ENCODE measurements at regions not wholly inside any gene's neighbourhood (a gene's known extent, or its start where the extent isn't known, plus 50 kb on each side); places are given as distances from the start of the nearest gene placed in this dataset.

DNA sequence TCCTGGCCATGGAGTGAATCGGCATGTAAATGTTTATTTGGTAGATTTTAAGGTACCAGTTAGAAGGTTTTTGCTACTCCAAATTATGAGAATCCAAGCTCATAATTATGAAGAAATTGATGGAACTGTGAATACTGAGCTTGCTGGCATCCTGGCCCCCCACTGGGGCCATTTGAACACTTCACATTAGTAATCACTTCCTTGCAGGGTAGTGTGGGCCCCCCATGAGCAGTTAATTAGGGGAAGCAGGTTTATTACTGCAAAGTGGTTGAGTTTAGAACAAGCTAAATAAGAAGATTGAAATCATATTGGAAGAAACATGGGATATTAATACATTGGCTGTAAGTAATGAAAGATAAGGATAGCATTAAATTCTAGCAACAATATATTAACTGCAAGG lies 86.7 kb downstream of the S1PR1 start:
- Histone ChIP-seq H3K4me1 (ENCODE audit: control insufficient read depth, insufficient read depth, low read length) (no peaks in the 10 kb centered on the region), H3K9me3 (ENCODE audit: control insufficient read depth, low read length) (no peaks in the 10 kb centered on the region), H3K9ac (ENCODE audit: low read length) (no peak overlapping the region), H3K36me3 (ENCODE audit: control insufficient read depth, insufficient read depth, low read length, severe bottlenecking) (no peaks in the 10 kb centered on the region), H3K4me3 (ENCODE audit: low read length) (no peak overlapping the region), H3K27me3 (replicated peaks; ENCODE audit: control insufficient read depth, insufficient read depth, low read length) (peaks cover 46% of the 10 kb centered on the region)
- DNase-seq (ENCODE audit: low read depth) = no peak

DNA sequence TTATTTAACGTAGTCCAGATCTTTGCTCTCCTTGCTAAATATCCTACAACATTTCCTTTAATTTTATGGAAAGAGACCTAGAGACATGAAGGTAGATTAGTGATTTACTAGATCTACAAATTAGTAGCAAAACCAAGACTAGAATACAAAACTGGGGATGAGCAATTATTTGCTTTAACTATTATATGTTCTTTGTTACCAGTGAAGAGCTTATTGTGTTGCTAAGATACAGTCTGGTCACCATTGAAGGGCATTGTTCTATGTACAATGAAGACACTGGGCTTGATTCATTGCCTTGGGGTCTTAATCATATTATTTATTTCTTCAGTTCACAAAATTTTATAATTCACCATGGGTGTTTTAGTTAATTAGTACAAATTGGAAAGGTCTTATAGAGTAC lies 88.3 kb downstream of the S1PR1 start:
- Histone ChIP-seq H3K4me1 (ENCODE audit: control insufficient read depth, insufficient read depth, low read length) (no peaks in the 10 kb centered on the region), H3K4me3 (ENCODE audit: low read length) (no peak overlapping the region), H3K36me3 (ENCODE audit: control insufficient read depth, insufficient read depth, low read length, severe bottlenecking) (no peaks in the 10 kb centered on the region), H3K9ac (ENCODE audit: low read length) (no peak overlapping the region), H3K27me3 (replicated peaks; ENCODE audit: control insufficient read depth, insufficient read depth, low read length) (peaks cover 48% of the 10 kb centered on the region), H3K9me3 (ENCODE audit: control insufficient read depth, low read length) (no peaks in the 10 kb centered on the region)
- no peak for DNase-seq (ENCODE audit: low read depth)

DNA sequence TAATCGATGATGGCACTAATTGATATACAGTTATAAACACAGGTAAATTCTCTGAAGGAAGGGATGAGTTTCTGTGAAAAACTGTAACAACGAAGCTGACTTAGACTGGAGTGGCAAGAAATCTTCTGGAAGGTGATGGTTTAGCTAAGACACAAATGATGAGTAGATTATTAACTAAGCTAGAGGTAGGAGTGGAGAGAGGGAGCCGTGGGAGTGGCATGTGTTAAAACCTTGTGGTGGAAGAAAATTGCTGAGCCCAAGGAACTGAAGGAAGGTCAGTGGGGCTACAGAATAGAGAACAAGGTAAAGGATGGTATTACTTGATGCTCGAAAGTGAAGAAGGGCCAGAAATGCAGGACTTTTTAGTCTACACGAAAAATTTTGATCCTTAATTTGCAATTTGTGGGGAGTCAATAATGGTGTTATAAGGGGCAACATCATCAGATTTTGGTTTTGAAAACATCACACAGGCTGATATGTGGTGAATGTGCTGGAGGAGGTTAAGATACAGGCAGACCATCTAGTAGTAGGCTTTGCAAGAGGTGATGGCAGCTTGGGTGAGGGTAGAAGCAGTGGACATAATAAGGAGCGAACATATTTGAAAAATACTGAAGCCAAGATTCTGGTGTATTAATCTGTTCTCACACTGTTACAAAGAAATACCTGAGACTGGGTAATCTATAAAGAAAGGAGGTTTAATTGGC lies 93.8 kb downstream of the S1PR1 start:
- no peaks in the 10 kb centered on the region for H3K36me3 ChIP-seq (ENCODE audit: control insufficient read depth, insufficient read depth, low read length, severe bottlenecking)
- H3K4me3 ChIP-seq (ENCODE audit: low read length) = no peak overlapping the region
- H3K27me3 ChIP-seq (replicated peaks; ENCODE audit: control insufficient read depth, insufficient read depth, low read length) = peaks cover 29% of the 10 kb centered on the region
- H3K9me3 ChIP-seq (ENCODE audit: control insufficient read depth, low read length) = no peaks in the 10 kb centered on the region
- no peak overlapping the region for H3K9ac ChIP-seq (ENCODE audit: low read length)
- DNase-seq (ENCODE audit: low read depth) = no peak
- H3K4me1 ChIP-seq (ENCODE audit: control insufficient read depth, insufficient read depth, low read length) = no peaks in the 10 kb centered on the region

- H3K27me3 ChIP-seq (replicated peaks; ENCODE audit: control insufficient read depth, insufficient read depth, low read length) = peaks cover 23% of the 10 kb centered on the region
These were observed 95.0 kb downstream of the S1PR1 start for GRCh38 chr1:101331794-101332193.

DNA sequence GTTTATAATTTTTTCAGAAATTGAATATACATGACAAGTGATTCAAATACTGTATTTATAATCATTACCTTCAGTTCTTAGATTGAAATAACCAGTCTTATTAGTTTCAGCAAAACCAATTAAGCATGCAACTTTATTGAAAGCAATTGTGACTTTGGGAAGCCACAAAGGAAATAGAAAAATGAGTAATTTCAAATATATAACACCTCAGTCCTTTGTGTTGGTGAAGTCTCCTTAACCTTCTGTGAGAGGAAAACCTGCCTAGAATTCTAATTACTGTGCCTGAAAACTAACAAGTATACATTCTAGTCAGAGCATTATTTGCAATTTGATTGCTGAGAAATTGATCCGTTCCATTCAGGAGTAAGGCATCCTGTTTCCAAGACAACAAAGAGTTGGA lies 95.8 kb downstream of the S1PR1 start:
- Histone ChIP-seq H3K4me1 (ENCODE audit: control insufficient read depth, insufficient read depth, low read length) (no peaks in the 10 kb centered on the region), H3K4me3 (ENCODE audit: low read length) (no peak overlapping the region), H3K9me3 (ENCODE audit: control insufficient read depth, low read length) (no peaks in the 10 kb centered on the region), H3K9ac (ENCODE audit: low read length) (no peak overlapping the region), H3K27me3 (replicated peaks; ENCODE audit: control insufficient read depth, insufficient read depth, low read length) (peaks cover 17% of the 10 kb centered on the region), H3K36me3 (ENCODE audit: control insufficient read depth, insufficient read depth, low read length, severe bottlenecking) (no peaks in the 10 kb centered on the region)
- no peak for DNase-seq (ENCODE audit: low read depth)

More at GRCh38 chr1:101331794-101332193, 95.0 kb downstream of the S1PR1 start:
- no peaks in the 10 kb centered on the region for H3K4me1 ChIP-seq (ENCODE audit: control insufficient read depth, insufficient read depth, low read length)
- no peak for DNase-seq (ENCODE audit: low read depth)
- no peaks in the 10 kb centered on the region for H3K36me3 ChIP-seq (ENCODE audit: control insufficient read depth, insufficient read depth, low read length, severe bottlenecking)
- no peak overlapping the region for H3K4me3 ChIP-seq (ENCODE audit: low read length)
- H3K9ac ChIP-seq (ENCODE audit: low read length) = no peak overlapping the region
- no peaks in the 10 kb centered on the region for H3K9me3 ChIP-seq (ENCODE audit: control insufficient read depth, low read length)

- no peaks in the 10 kb centered on the region for H3K36me3 ChIP-seq (ENCODE audit: control insufficient read depth, insufficient read depth, low read length, severe bottlenecking)
- H3K9me3 ChIP-seq (ENCODE audit: control insufficient read depth, low read length) = no peaks in the 10 kb centered on the region
- no peak overlapping the region for H3K9ac ChIP-seq (ENCODE audit: low read length)
- no peaks in the 10 kb centered on the region for H3K4me1 ChIP-seq (ENCODE audit: control insufficient read depth, insufficient read depth, low read length)
- H3K4me3 ChIP-seq (ENCODE audit: low read length) = no peak overlapping the region
- H3K27me3 ChIP-seq (replicated peaks; ENCODE audit: control insufficient read depth, insufficient read depth, low read length) = peaks cover 17% of the 10 kb centered on the region
- no peak for DNase-seq (ENCODE audit: low read depth)
These were observed 96.4 kb downstream of the S1PR1 start for GRCh38 chr1:101333186-101333585.

DNA sequence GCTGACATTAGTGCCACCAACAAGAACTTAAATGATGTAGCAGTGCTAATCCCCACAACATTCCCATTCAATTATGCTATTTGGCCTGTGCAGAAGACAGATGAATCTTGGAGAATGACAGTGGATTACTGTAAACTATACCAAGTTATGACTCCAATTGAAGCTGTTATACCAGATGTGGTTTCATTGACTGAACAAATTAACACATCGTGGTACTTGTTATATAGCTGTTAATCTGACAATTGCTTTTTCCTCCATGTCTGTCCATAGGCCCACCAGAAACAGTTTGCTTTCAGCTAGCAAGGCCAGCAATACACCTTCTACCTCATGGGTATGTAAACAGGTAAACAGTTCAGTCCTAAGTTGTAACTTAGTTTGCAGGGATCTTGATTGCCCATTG lies 101.1 kb downstream of the S1PR1 start:
- Histone ChIP-seq H3K27me3 (replicated peaks; ENCODE audit: control insufficient read depth, insufficient read depth, low read length) (peaks cover 8% of the 10 kb centered on the region), H3K4me3 (ENCODE audit: low read length) (no peak overlapping the region), H3K9ac (ENCODE audit: low read length) (no peak overlapping the region), H3K36me3 (ENCODE audit: control insufficient read depth, insufficient read depth, low read length, severe bottlenecking) (no peaks in the 10 kb centered on the region), H3K4me1 (ENCODE audit: control insufficient read depth, insufficient read depth, low read length) (no peaks in the 10 kb centered on the region), H3K9me3 (ENCODE audit: control insufficient read depth, low read length) (peaks cover 8% of the 10 kb centered on the region)
- DNase-seq (ENCODE audit: low read depth) = no peak

- Histone ChIP-seq H3K4me1 (ENCODE audit: control insufficient read depth, insufficient read depth, low read length) (no peaks in the 10 kb centered on the region), H3K9me3 (ENCODE audit: control insufficient read depth, low read length) (peaks cover 8% of the 10 kb centered on the region), H3K9ac (ENCODE audit: low read length) (no peak overlapping the region), H3K36me3 (ENCODE audit: control insufficient read depth, insufficient read depth, low read length, severe bottlenecking) (no peaks in the 10 kb centered on the region), H3K4me3 (ENCODE audit: low read length) (no peak overlapping the region), H3K27me3 (replicated peaks; ENCODE audit: control insufficient read depth, insufficient read depth, low read length) (peaks cover 8% of the 10 kb centered on the region)
- no peak for DNase-seq (ENCODE audit: low read depth)
These were observed 102.1 kb downstream of the S1PR1 start for GRCh38 chr1:101338714-101339430.

DNA sequence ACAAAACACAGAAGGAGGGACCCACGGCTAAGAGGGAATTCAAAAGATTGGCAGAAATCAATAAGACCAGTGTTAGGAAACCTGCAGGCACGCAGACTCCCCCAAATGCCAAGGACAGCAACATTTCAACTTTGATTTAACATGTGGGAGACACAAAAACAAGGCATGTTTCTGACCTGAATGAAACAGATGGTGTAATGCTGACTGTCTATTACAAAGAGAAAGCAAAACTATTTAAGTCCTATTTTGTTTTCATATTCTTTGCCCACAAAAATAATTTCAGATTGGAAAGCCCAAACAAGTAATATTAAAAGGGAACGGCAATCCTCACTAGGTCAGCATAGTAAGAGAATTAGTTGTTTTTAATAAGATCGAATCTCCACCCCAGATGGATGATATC lies 107.9 kb downstream of the S1PR1 start:
- no peaks in the 10 kb centered on the region for H3K4me1 ChIP-seq (ENCODE audit: control insufficient read depth, insufficient read depth, low read length)
- no peak overlapping the region for H3K9ac ChIP-seq (ENCODE audit: low read length)
- H3K27me3 ChIP-seq (replicated peaks; ENCODE audit: control insufficient read depth, insufficient read depth, low read length) = no peaks in the 10 kb centered on the region
- DNase-seq (ENCODE audit: low read depth) = no peak
- H3K4me3 ChIP-seq (ENCODE audit: low read length) = no peak overlapping the region
- no peaks in the 10 kb centered on the region for H3K9me3 ChIP-seq (ENCODE audit: control insufficient read depth, low read length)
- no peaks in the 10 kb centered on the region for H3K36me3 ChIP-seq (ENCODE audit: control insufficient read depth, insufficient read depth, low read length, severe bottlenecking)

DNA sequence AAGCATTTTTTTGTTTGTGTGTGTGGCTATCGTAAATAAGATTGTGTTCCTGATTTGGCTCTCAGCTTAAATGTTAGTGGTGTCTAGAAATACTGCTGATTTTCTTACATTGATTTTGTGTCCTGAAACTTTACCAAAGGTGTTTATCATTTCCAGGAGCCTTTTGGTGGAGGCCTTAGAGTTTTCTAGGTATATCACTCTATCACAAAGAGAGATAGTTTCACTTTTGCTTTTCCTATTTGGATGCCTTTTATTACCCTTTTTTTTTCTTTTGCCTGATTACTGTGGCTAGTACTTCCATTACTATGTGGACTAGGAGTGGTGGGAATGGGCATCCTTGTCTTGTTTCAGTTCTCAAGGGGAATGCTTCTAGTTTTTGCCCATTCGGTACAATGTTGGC lies 109.6 kb downstream of the S1PR1 start:
- DNase-seq (ENCODE audit: low read depth) = no peak
- H3K4me1 ChIP-seq (ENCODE audit: control insufficient read depth, insufficient read depth, low read length) = no peaks in the 10 kb centered on the region
- H3K27me3 ChIP-seq (replicated peaks; ENCODE audit: control insufficient read depth, insufficient read depth, low read length) = no peaks in the 10 kb centered on the region
- no peaks in the 10 kb centered on the region for H3K36me3 ChIP-seq (ENCODE audit: control insufficient read depth, insufficient read depth, low read length, severe bottlenecking)
- H3K9me3 ChIP-seq (ENCODE audit: control insufficient read depth, low read length) = no peaks in the 10 kb centered on the region
- H3K4me3 ChIP-seq (ENCODE audit: low read length) = no peak overlapping the region
- no peak overlapping the region for H3K9ac ChIP-seq (ENCODE audit: low read length)

DNA sequence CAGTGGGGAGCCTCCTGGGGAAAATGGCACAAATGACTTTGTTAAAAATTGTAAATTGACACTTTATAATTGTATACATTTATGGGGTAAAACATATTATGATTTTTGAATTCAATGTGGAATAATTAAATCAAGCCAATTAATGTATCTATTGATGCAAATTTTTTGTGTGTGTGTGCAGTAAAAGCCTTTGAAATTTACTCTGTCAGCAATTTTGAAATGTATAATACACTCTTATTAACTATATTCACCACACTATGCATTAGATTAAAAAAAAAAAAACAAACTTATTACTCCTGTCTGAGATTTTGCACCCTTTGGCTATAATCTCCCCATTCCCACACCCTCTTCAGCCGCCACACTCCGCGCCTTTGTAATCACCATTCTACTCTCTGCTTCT lies 119.2 kb downstream of the S1PR1 start:
- Histone ChIP-seq H3K4me1 (ENCODE audit: control insufficient read depth, insufficient read depth, low read length) (no peaks in the 10 kb centered on the region), H3K9me3 (ENCODE audit: control insufficient read depth, low read length) (no peaks in the 10 kb centered on the region), H3K27me3 (replicated peaks; ENCODE audit: control insufficient read depth, insufficient read depth, low read length) (peaks cover 22% of the 10 kb centered on the region), H3K4me3 (ENCODE audit: low read length) (no peak overlapping the region), H3K9ac (ENCODE audit: low read length) (no peak overlapping the region), H3K36me3 (ENCODE audit: control insufficient read depth, insufficient read depth, low read length, severe bottlenecking) (no peaks in the 10 kb centered on the region)
- DNase-seq (ENCODE audit: low read depth) = no peak

Measured in adipocyte (in vitro differentiated cells).